SIG-M5 treated with dmso at 0.1 percent for 504 hours (cell line): ENCODE measurements at regions not wholly inside any gene's neighbourhood (a gene's known extent, or its start where the extent isn't known, plus 50 kb on each side); places are given as distances from the start of the nearest gene placed in this dataset.
A peak's percentile ranks its signal among the peaks of the same experiment; 100 is the strongest.

ENCODE experiments used
- DNase-seq: peaks from one replicate; lab custom pipeline; 2025; ENCODE audit not compliant: unreplicated experiment; lab: John Stamatoyannopoulos, UW

DNA sequence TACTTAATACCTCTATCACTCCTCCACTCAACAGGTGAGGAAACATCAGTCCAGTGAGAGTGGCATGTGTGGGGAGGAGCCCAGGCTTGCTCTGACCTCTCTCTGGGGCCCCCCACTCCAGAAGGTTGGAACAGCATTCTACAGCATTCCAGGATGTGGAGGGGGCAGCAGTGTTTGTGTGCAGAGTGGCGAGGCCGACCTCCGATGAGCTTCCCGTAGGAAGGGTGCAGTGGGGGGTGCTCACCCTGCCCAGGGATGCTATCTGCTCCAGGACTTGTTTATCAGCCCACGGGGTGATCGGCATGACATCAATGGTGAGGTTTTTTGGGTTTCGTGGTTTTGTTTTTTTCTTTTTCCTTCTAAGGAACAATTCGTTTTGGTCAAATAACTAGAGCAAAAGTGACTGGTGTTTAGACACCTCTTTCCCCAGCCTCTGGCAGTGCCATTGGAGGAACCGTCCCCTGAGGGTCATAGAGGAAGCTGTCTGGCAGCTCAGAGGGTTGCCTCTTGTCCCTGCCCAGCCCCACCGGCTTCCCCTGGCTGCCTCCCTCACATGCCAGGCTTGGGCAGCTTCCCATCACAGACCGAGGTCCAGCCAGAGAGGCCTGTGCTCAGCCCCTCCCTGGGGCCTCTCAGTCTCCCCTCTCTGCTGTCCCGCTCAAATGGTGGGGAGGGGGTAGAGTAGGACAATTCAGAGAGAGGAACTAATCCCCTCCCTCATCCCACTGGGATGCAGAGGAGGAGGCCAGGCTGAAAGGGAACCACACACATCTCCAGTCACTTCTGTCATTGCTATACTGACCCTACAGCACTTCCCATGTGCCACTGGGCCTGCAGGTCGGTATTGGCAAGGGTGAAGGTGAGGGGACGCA lies 96.5 kb downstream of the ZFP36L2 start:
- DNase-seq, result peak; percentile 57

DNA sequence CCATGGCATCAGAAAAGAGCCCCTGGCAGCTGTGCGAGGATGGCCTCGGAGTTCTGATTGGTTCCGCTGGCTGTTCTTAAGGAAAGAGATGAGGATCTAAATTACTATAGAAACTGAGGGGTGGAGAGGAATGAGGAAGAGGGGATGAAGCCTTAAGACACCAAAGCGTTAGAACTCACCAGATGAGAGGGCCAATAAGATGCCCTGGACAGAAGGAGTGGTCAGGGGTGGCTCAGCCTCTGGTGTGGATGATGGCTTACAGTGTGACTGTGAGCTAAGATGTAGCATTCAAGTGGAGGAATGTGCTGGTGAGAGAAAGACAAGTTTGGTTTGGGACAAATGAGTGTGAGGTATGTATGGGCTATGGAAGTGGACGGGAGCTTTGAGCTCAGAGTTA lies 97.8 kb downstream of the ZFP36L2 start:
- DNase-seq, result no peak

DNA sequence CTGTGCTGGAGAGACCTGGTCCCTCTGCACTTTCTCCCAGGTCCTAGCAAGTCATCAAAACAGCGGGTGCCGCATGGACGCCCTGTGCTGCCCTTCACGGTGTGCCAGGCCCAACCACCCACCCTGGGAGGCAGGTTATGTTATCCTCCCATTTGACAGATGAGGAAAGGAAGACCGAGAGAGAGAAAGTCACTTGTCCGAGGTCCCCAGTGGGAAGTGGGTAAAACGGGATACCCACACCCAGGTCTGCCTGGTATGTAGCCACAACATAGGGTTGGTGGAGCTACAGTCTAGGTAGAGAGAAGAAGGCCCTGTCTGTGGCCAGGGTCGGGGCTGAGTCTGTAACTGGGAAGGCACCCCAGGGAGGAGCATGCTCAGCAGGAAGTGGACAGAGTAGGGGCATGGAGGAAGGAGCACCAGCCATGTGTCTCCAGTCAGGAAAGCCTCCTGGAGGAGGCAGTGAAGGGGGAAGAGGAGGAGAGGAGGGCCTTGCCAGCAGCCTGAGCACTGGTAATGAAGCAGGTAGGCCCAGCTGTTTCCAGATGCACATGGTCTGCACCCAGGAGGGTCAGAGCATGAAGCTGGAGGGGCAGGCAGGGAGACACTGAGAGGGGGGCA lies 98.4 kb downstream of the ZFP36L2 start:
- no peak for DNase-seq

DNA sequence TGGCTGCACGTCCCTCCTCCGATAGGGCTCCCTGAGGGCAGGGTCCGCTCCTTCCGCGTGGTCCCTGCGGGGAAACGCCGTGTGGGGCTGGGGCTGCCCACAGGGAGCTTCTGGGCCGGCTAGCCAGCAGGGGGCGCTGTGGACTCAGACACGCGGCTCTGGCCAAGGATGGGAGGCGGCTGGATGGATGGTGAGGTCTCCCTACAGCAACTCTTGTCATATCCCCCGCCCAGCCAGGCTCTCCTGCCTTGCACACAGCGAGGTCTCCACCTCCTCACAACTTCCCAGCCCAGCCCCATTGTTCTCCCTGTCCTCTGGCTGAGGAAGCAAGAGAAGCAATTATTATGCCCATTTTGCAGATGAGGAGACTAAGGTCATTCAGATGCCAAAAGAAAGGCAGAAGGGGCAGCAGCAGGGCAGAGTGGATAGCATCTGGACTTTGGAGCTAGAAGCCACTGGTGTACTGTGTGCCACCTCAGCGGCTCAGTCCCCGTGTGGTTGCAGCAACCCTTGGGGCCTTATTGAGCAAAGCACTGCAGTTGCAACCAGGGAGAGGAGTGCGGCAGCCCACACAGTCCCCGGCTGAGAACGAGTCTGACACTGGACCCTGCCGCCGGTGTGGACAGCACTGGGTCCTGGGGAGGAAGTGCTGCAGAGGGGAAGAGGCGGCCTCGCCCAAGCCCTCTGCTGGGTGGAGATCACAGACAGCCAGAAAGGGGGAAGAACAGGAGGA lies 99.0 kb downstream of the ZFP36L2 start:
- DNase-seq, result peak; percentile 87

DNA sequence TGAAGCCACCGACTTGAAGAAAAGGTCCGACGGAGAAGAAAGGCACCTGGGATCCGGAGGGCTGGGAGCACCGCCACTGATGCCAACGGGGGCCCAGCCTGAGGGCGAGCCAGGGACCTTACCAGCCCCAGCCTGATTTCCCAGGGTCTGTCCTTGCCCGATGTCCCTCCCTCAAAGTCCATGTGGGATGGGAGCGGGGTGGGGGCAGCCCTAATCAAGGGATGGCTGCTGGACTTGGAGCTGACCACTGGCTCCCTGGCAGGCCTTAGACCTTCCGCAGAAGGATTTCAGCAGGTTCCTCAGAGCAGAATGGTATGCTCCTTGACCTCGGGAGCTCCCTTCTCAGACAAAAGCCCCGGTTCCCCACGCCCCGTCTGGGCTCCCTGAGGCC lies 99.6 kb downstream of the ZFP36L2 start:
- no peak for DNase-seq

DNA sequence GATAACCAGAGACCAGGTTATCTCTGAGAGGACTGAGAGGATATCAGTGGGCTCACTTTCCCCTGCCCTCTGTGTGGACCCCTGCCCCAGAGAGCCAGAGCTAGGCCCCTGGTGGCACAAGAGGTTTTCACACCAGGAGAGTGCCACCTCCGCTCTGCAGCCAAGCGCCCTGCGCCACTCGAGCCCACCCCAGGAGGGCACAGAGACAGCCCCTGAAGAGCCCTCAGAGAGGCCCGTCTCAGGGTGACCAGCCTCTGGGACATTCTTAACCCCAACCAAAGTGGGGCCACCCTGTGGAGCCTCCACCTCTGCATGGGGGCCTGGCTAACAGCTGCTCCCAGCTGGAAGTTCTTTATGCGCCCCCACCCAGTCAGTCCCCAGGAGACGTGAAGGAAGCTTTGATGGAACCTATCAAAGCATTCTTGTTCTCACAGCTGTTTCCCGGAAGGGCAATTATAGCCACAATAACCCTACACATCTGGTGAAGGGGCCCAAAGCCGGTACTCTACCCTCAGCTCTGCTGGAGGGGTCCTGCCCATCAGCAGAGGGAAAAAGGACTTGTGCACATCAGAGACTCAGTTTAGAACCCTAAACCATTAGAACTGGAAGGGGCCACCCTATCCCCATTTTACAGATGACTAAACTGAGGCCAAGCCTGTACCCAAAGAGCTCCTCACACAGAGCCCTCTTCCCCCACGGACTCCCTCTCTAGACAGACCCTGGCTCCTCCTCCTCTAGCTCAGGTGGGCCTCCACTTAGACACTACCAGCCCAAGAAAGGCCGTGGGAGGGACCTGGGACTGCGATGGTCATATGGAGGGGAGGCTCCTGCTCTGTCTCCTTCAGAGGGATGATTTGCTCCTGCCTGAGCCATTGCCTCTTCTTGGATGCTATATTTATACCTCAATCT lies 101.1 kb downstream of the ZFP36L2 start:
- no peak for DNase-seq

DNA sequence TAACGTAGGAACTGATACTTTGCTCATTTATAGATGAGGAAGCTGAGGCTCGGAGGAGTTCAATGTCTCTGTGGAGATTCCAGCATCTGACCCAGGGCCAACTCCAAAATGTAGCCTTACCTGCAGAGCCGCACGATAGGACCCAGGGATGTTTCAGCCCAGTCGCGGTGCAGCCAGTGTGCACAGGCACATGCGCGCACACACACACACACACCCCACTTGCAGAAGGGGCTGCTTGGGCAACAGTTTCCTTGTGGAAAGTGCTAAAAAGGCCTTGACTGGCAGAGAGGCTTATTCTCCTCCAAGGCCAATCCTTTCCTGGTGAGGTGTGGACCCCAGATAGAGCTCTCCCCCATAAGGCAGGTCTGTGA lies 101.7 kb downstream of the ZFP36L2 start:
- DNase-seq, result no peak

DNA sequence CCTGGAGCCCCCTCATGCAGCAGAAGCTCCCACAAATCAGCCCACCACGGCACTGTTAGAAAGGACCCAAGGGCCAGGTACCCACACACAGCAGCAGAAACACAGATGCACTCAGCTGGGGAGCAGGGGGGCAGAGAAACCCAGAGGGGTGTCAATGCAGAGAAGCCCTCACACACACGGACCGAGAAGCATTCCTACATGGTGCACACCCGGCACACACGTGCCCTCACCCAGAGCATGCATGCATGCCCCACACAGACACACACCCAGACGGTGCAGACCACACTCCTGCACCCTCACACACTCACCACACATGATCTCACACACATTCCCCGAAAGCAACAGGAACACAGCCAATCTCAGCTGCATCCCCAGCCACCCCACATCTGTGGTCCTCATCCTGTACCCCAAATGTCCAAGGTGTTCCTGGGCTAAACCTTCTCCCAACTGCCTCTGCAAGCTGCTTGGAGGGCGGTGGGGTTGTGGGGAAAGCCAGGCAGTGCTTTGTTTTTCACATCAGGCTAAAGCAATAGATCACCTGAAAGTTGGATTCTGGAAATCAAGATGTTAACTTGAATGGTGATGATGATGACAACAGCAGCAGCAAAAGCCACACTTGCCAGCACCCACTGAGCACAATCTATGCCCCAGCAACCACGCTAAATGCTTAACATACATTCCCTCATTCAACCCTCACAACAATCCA lies 102.3 kb downstream of the ZFP36L2 start:
- DNase-seq, result no peak

DNA sequence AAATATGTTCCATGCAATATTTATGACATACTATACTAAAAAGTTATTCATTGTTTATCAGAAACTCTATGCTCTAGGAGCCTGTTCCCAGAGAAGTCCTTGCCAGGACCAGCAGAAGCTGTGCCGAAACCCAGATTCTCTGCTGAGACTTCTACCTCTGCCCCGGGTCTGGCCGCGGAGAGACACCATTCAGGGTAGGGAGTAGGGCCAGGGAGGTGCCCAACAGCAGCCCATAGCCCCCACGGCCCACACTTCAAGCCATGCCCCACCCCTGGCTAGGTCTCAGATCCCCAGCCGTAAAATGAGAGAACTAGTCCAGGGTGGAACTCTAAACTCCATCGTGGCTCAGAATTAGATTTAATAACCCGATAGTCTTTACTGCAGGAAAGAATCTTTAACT lies 102.9 kb downstream of the ZFP36L2 start:
- DNase-seq, result no peak

DNA sequence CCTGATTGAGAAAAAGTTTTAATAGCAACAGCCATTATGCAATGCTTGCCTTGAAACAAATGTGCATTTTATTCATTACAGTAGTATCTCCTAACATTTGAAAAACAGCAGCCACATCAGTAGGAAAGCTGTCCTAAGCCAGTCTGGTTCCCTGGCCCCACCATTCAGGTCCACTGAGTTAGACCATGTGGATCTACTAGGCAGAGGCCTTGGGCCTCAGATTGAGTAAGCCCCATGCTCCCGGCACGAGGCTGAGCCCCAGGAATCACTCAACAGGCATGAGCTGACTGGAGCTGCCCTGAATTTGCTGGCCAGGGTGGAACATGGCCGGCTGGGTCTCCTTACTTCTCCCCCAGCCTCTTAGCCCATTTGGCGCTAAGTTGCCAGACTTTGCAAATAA lies 103.4 kb downstream of the ZFP36L2 start:
- DNase-seq, result no peak

DNA sequence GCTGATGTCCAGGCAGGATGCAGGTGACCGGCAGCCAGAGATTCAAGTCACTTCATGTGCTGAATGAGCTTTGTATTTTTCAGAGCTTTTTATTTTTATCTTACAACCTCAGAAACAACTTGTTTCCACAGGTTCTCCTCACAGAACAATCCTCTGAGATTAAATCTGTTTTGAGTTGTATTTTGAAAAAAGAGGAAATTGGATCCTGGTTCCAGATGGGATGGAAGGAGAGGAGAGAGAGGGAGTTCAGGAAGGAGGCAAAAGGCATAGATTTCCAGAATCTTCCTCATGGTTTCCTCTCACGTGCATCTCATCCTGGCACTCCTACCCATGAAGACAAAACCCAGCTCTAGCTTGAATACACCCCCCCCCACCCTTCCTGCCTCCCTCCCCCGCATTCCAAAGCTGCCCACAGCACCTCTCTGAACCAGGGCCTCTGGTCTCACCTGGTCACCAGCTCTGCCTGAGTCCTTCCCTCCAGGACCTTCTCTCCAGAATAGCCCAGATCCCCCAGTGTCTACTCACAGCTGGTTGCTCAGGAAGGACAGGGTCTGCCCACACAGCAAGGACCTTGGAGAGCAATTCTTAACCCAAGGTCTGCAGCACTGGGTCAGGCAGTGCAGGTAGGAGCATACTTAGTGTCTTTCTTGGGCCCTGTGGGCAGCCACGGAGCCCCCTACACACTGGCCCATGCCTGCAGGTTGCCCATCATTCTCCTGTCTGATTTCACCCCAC lies 104.7 kb downstream of the ZFP36L2 start:
- DNase-seq, result no peak

DNA sequence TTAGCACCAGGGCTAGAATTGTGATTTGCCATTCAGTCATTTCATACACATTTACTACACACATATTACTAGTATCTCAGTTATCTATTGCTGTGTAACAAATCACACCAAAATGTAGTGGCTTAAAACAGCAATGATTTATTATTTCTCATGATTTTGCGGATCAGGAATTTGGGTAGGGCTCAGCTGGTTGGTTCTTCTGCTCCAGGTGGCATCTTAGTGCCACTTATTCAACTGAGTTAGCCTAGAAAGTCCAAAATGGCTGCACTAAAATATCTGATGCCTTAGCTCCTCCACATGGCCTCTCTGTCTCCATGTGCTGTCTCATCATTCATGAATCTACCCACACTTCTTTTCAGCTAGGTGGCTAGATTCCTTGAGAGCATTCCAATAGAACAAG lies 107.1 kb downstream of the ZFP36L2 start:
- no peak for DNase-seq

DNA sequence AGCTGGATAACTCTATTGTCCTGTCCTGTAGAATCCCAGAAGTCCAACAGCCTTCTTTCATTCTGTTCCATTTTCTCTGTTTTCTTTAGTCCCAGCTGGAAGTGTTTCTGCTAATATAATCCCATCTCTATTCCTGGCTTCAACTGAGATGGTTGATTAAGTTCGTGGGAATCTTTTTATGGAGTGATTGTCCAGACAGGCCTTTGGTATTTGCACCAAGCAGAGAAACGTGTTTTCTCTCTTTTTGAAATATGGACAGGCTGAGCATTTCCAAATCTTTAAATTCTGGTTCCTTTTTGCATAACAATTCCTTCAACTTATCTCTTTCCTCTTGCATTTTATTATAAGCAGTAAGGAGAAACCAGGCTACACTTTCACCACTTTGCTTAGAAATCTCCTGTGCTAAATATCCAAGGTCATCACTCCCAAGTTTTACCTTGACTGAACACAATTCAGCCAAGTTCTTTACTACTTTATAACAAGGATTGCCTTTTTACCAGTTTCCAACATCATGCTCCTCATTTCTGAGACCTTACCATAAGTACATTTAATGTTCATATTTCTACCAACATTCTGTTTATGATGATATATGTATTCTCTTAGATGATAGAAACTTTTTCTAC lies 108.8 kb downstream of the ZFP36L2 start:
- DNase-seq, result no peak

DNA sequence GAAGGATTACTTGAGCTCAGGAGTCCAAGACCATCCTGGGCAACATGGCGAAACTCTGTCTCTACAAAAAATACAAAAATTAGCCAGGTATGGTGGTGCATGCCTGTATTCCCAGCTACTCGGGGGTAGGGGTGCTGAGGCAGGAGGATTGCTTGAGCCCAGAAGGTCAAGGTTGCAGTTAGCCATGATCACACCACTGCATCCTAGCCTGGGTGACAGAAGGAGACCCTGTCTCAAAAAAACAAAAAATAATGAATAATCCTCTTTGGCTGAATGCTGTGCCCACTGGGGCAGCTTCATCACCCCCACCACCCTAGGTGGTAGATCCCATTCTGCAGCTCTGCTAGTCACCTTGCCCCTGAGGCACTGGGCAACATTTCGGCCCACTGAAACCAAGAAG lies 109.4 kb downstream of the ZFP36L2 start:
- DNase-seq, result no peak

DNA sequence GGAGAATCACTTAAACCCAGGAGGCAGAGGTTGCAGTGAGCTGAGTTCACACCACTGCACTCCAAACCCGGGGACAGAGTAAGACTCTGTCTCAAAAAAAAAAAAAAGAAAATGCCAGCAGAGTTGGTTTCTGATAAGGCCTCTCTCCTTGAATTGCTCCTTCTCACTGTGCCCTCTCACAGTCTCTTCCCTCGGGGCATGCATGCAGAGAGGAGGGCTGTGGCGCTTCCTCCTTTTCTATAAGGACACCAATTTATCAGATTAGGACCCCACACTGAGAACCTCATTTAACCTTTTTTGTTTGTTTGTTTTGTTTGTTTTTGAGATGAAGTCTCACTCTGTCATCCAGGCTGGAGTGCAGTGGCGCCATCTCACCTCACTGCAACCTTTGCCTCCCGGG lies 110.5 kb downstream of the ZFP36L2 start:
- no peak for DNase-seq

DNA sequence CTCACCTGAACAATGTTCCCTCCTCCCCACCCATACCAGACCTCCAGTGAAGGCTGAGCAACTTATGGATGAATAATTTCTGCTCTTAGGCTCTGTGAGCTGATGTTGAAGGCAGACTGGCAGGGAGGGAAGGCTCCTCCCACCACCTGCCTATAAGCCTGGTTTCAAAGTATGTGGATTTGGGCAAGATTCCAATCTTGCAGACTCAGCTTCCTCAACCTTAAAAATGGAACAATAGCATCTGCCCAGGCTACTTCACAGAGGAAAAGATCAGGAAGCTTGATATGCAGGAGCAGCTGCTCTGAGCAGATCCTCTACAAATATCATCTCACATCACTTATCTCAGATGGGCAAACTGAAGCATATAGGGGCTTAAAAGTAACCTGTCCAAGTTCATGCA lies 112.2 kb downstream of the ZFP36L2 start:
- no peak for DNase-seq

DNA sequence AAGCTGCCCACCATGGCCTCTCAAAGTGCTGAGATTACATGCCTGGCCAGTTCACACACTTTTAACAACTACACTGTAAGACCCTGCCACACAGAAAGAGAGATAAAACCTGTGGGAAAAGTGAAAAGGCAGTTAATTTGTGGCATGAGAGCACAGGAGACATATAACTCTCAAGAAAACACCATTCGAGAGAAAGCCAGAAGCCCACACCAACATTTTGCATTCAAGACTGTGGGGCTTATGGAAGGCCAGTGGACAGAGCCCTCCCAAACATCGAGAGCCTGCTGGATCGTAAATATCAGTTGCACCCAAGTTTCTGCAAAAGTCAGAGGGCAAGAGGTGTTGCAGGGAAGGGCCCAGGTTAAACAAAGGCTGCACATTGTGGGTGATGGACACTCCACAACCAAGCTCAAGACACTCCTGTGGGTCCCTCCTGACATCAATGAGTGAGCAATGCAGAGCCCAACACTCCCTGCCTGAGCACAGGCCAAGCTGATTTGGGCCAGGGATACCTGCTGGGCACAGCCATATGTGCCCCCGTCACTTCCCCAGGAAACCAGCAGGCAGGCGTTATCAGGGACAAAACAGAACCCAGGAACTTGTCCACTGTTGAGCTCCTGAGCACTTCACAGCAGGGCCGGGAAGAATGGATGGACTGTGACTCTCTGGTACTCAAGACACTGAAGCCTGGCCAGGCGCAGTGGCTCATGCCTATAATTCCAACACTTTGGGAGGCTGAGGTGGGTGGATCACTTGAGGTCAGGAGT lies 114.4 kb downstream of the ZFP36L2 start:
- DNase-seq, result no peak

DNA sequence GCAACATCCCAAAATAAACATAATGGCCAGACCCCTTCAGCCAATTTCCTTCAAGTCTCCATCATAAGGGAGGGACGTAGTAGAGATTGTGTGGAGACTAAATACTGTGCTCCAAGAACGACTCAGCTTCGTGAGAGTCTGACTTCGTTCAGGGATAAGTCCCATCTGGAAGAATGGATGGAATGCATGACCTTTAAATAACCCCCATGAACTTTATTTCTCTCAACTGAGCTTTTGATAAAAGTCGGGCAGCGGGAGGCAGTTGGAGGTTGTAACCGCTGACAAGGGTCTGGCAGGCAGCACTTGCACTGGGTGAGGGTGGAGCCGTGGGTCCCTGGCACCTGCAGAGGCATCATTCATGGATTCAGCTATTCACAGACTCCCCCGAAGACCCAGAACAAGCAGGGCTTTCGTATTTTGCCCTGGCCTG lies 115.9 kb downstream of the ZFP36L2 start:
- no peak for DNase-seq
